SU-DHL-6 (cell line): ENCODE measurements at regions not wholly inside any gene's neighbourhood (a gene's known extent, or its start where the extent isn't known, plus 50 kb on each side); places are given as distances from the start of the nearest gene placed in this dataset.

Experiments used
- EZH2phosphoT487 ChIP-seq: fragments of 200-600 bp; sonication (generic), shearing (Covaris generic); conservative IDR thresholded peaks from 2 replicates; pipeline ENCODE4 v1.6.1; 2018; ENCODE audit warnings: mild to moderate bottlenecking, antibody characterized with exemption, low read length, moderate library complexity, mixed read lengths
- TF ChIP-seq, protein P1 (sequence below): fragments of 200-600 bp; sonication (generic); IDR thresholded peaks from one replicate; pipeline ENCODE4 v1.5.1; 2017; ENCODE audit warnings: antibody characterized with exemption, mild to moderate bottlenecking, low read length, moderate library complexity; ENCODE audit not compliant: insufficient read depth, poor library complexity, severe bottlenecking

GRCh38 chr10:128480601-128481000, 354.4 kb upstream of the MKI67 start:
- TF ChIP-seq, protein P1, sequence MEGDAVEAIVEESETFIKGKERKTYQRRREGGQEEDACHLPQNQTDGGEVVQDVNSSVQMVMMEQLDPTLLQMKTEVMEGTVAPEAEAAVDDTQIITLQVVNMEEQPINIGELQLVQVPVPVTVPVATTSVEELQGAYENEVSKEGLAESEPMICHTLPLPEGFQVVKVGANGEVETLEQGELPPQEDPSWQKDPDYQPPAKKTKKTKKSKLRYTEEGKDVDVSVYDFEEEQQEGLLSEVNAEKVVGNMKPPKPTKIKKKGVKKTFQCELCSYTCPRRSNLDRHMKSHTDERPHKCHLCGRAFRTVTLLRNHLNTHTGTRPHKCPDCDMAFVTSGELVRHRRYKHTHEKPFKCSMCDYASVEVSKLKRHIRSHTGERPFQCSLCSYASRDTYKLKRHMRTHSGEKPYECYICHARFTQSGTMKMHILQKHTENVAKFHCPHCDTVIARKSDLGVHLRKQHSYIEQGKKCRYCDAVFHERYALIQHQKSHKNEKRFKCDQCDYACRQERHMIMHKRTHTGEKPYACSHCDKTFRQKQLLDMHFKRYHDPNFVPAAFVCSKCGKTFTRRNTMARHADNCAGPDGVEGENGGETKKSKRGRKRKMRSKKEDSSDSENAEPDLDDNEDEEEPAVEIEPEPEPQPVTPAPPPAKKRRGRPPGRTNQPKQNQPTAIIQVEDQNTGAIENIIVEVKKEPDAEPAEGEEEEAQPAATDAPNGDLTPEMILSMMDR = no peak
- no peak for TF ChIP-seq EZH2phosphoT487
